LHCN-M2 (cell line): ENCODE measurements at regions not wholly inside any gene's neighbourhood (a gene's known extent, or its start where the extent isn't known, plus 50 kb on each side); places are given as distances from the start of the nearest gene placed in this dataset.
A peak's percentile ranks its signal among the peaks of the same experiment; 100 is the strongest.

ENCODE experiments used
- DNase-seq: peaks from one replicate; pipeline ENCODE4 v3.0.0-alpha.2; 2012; ENCODE audit warnings: low read depth

DNA sequence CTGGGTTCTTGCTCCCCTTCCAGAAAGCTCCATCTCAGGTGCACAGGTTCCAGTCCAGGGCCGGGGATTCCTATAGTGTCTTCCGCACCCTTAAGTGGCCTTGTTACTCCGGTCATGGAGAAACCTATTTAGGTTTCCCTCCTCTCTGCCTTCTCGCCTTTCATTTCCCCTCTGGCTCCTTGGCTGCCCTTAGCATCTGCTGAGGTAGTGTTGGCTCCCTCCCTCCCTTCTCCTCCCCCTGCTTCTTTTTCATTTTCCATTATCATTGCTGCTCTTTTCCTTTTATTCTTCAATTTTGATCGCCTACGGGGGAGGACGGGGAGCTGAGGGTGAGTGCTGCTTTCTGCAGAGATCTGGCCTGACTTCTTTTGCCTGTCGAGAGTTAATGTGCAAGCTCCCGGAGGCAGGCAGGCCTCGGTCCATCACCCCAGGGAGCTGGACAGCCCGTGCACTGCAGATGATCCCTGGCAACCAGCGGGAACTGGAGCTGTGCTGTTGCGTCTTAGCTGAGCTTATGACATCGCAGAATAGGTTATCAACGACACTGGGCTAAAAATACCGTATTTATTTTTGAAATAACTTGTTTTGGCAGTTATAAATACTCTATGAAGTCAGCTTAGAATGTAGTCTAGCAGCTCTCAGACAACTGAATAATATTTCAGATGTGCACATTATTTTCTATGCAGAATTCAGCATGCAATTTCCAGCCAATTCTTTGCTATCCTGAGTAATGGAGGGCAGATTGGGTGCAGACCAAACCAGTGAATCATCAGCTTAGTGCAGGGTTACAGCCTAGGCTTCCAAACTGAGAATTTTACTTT lies 141.9 kb downstream of the SLC4A3 start:
- DNase-seq: peak; percentile 11

DNA sequence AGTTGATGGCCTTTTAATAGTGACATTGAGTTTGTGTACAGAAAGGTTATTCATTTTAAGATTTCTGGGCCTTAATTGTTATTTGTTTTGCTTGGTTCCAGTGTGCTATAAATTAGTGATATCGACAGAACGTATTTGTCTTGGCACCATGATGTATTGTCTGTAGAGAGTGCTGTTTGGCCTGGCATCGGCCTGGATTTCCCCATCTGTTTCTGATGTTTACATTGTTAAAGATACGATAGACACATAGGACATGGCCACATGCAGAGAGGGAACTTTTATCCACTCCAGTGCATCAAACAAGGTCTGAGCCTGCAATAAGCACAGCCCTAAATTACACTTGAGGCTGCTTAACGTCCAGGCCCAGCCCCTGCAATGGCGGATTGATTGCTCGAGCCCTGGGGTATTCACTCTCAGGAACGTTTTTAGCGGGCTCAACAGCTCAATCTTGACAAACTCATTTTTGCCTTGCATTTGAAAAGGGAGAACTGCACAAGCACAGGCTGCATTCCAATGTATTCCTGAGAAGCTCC lies 144.7 kb downstream of the SLC4A3 start:
- DNase-seq: no peak

DNA sequence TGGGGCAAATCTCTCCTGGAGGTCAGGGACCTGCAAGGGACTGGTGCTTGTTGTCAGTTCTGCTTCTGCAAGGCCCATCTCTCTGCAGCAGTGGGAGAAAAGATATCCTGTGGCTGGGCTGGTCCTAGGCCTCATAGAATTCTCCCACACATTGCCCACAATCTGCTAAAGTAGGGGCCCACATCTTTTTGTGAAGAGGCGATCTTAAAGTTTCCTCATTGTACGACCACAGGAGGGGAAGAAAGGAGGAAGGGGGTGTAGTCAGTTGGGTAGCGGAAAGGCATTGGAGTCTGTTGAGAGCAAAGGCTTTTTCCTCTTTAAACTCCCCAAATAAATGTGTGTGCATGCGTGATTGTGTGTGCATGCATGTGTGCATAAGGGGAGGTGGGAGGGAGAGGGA lies 145.3 kb downstream of the SLC4A3 start:
- DNase-seq: no peak

DNA sequence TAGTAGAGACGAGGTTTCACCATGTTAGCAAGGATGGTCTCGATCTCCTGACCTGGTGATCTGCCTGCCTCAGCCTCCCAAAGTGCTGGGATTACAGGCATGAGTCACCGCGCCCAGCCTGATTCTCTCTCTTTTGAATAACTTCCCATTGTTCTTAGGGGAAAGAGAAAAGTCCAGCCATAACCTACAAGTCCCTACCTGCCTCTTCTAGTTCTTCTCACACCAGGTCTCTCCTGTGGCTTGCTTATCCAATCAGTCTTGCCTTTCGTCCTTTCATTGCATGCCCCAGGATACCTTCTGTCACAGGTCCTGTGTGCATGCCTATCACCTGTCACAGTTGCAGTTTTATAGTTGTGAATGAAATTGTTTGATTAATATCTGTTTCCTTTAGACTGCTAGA lies 148.1 kb downstream of the SLC4A3 start:
- no peak for DNase-seq

DNA sequence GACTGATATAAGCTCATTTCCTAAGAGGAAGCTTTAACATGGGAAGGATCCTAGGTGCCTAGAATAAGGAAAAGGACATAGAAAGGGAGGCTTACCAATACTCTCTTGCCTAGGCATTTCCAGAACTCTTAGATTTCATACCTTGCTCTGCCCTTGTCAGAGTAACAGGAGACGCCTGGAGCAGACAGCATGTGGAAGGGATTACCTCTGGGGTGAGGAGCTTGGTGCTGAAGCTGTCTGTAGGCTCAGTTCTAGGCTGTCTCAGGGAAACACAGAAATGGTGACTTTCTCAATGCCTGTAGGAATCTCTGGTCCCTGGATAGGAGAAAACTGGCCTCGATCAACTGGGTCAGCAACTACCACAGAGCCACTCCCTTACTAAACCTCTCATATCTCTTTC lies 150.0 kb downstream of the SLC4A3 start:
- DNase-seq: no peak

DNA sequence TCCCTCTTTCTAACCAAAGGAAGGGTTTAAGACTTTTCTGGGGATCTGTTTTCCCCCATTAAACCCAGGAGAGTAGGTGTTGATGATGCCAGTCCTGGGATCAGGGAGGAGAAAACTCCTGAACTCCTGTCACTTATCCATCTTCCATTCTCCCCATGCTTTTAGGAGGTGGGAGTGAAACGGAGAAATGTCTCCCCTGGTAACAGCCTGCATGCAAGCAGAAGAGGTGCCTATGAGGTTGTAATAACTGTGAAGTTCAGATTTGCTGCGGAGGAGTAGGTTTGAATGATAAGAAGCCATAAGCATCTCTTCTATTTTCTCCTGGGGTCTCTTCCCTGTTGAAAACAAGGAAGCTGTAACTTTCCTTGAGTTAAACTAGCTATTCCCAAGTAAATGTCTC lies 150.8 kb downstream of the SLC4A3 start:
- no peak for DNase-seq

DNA sequence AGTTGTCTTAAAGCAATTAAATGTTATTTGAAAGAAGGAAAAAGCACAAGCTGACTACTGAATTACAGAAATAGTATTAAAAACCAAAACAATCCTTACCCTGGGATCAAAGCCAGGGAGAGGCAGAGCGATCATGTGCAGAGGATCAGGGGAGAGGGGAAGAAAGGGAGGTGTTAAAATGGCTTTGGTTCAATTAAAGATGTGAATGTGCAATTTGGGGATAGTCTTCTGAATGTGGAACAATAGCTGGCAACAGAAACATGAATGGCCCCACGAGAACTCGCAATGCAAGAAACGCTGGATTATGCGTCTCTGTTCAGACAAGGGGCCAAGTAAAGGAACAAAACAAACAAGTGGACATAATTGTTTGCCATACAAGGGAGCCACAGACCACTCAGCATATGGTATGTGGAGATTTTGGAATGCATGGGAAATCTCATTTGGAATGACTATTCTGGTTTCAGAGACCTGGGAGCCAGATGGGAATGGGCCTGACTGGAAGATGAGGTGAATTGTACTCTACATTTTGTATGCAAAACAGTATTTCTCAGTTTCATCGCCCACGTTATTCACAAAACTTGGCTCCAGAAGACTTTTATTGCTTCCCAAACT lies 155.4 kb downstream of the SLC4A3 start:
- no peak for DNase-seq

DNA sequence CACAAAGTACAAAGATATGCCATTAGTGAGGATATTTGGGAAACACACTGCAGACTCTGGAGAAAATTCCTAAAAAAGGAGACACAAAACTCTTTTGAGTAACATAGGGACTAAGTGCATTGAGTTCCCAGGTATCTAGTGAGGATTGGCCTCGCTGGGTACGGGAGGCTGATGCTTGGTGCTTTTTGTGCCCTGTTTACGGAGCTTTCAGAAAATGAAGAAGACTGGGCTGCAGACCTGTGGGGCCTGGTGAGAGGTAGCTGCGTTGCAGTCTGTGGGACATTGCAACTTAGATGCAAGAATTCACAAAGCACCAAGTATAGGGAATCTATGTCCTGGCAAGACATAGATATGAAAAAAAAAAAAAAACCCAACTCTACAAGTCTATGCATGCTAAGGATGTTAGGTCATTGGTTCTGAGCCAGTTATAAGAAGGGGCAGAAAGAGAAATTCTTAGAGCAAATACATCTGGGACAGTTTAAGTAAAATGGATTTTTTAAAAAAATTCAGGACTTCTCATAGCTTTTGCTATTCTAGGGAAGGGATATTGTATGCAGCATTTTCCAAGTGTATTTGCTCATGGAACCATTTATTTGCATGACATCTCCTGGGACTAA lies 156.0 kb downstream of the SLC4A3 start:
- DNase-seq: no peak

DNA sequence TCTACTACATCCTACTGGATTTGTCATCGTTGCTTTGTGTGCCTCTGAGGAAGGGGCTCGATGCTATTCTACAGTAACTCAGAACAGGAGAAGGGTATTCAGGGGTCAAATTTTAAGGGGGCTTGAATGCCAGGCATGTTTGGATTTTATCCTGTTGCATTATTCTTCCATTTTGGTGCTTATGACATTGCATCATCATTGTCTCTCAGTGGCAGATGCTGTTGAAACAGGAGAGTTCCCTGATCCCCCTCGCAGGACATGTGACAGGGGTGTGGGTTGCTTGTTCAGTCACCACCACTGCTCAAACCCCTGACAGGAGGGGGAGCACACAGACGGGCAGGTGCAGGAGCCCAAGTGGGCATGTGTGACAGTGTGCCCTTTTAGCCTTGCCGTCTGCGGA lies 156.7 kb downstream of the SLC4A3 start:
- DNase-seq: no peak

DNA sequence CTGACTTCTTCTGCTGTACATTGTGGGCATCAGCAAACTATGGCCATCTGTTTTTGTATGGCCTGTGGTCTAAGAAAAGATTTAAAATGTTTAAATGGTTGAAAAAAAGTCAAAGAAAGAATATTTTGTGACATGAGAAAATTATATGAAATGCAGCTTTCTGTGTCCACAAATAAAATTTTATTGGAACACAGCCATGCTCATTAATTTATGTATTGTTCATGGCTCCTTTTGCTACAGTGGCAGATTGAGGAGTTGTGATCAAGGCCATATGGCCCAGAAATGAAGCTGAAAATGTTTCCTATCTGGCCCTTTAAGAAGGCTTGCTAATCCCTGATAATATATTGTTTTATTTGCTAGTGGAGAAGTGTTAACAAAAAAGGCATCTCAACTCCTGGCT lies 162.0 kb downstream of the SLC4A3 start:
- no peak for DNase-seq

DNA sequence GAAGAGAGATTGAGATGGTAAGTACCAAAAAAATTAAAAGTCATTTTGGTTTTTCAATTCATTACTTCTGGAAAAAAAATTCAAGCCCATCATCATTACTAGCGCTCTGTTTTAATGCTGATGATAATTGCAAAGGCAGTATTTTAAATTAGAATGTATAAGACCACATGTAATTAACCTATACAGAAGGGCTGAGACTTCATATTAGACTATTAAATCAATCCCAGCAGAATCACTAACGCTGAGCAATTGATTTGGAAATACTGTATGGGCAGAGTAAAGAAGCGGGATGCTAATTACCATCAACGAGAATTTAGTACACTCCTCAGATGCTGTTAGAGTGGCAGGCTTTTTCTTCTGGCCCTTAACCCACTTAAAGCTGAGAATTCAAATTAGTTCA lies 165.0 kb downstream of the SLC4A3 start:
- DNase-seq: no peak

DNA sequence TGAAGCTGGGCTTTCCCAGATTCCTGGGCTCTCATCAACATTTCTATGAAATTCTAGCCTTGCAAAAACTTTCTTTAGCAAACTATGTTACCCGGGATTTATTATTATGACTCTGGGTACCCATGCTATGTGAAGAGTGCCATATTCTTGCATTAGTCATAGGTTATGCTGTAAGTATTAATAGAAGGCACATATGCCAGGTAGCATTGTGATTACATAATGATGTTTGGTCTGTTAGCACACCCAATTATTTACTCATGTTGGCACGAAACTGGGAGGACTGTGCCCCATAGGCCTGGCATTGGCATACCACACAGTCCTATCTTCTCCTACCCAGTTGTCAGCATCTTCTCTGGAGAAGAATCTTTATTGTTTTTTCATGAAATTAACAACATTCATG lies 171.0 kb downstream of the SLC4A3 start:
- no peak for DNase-seq

DNA sequence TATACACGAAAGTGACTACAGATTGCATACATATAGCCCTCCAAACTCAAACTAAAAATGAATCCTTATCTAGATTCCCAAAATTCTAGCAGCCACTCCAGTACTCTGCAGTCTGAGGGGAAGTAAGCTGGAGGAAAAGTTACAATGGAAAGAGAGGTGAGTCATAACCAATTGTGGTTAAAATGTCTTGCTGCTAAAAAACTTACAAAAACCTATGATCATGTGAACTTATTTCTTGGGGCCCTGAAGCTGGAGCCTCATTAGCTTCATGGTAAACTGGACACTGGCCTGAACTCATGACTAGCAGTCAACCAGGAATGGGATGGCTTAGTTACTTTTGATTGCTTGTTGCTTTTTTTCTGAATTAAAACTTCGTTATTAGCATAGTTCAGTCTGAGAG lies 175.9 kb downstream of the SLC4A3 start:
- DNase-seq: peak; percentile 52

DNA sequence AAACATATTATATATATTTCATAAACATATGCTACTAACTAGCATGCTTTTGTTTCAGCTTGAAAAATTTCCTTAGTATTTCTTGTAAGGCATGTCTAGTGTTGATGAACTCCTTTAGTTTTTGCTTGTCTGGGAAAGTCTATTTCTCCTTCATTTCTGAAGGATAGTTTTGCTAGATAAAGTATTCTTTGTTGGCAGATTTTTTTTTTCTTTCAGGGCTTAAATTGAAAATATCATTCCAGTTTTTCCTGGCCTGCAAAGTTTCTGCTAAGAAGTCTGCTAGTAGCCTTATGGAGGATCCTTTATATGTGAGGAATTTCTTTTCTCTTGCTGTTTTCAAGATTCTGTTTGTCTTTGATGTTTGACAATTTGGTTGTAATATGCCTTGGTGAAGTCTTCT lies 183.5 kb downstream of the SLC4A3 start:
- no peak for DNase-seq

DNA sequence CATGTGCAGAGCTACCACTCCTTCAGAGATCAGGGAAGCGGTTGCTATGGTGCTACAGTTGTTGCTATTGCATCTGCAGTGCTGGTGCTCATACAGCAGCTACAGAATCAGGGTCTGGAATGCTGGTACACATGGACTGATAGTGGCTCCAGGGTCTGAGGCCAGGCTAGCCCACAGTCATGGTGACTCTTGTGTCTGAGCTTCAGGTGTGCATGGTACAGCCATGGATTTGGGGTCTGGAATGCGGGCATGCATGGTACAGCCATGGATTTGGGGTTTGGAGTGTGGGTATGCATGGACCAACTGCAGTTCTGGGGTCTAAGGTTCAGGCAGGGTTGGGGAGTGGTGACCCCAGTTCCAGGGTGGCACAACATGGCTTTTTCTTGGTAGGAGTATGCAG lies 185.2 kb downstream of the SLC4A3 start:
- DNase-seq: no peak

DNA sequence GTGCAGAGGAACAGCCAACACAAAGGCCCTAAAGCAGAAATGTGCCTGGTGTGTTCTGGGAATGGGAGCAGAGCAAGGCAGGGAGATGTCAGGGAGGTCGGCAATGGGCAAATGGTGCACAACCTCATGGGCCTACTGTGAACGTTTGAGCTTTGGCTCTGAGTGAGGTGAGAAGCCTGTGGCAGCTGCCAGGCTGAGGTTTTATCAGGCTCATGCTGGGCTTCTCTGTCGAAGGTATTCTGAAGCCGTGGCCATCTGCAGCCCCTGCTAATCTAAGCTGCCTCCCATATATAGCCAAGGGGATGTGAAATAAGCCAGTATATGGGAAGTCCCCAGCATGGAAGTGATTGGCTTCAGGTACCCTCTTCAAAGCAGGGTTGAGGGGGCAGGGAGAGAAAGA lies 193.3 kb downstream of the SLC4A3 start:
- DNase-seq: no peak

DNA sequence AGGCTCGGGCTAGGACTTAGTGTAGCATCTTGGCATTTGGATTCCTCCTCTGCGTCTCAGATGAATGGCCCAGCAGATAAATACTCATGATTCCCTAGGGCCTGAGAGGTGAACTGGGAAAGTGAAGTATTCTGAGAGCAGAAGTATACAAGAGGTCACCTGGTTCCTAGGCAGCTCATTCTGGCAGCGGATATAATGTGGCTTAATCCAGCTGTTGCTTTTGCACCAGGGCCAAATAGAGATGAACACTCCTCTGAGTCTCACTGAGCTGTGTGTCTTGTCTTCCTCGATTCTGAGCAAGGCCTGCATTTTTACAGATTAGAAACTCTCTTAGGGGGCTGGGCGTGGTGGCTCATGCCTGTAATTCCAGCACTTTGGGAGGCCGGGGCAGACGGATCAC lies 196.1 kb downstream of the SLC4A3 start:
- no peak for DNase-seq

DNA sequence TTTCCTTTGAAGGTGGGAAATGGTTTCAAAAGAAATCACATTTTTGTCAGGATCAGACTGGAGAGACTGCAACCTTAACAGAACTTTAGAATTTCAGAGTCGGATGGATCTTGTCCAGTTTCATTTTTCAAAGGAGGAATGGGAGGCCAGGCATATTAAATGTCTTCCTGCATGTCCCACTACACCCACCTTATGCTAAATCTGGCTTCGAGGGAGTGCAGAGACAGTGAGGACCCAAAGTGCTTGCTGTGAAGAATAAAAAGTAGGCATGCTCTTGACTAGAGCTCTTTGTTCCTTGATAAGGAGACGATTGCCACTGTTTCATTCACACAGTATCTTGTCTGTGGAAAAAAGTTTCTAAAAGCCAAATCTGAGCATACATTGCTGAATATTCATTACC lies 197.6 kb downstream of the SLC4A3 start:
- no peak for DNase-seq

DNA sequence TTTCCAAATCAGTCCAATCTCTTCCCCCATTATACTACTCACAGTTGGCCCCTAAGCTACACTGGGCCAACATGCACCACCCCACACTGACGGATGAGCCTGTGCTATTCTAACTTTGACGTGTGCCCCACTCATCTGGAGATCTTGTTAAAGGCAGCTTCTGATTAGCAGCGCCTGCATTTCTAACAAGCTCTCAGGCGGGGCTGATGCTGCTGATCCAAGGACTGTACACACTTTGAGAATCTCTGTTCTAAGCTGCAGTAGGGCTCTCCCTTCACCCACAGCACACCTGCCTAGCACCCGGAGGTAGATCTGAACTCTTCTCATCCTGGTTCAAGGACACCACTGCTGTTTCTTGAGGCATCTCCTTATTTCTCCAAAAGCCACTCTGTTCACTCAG lies 200.7 kb downstream of the SLC4A3 start:
- no peak for DNase-seq

DNA sequence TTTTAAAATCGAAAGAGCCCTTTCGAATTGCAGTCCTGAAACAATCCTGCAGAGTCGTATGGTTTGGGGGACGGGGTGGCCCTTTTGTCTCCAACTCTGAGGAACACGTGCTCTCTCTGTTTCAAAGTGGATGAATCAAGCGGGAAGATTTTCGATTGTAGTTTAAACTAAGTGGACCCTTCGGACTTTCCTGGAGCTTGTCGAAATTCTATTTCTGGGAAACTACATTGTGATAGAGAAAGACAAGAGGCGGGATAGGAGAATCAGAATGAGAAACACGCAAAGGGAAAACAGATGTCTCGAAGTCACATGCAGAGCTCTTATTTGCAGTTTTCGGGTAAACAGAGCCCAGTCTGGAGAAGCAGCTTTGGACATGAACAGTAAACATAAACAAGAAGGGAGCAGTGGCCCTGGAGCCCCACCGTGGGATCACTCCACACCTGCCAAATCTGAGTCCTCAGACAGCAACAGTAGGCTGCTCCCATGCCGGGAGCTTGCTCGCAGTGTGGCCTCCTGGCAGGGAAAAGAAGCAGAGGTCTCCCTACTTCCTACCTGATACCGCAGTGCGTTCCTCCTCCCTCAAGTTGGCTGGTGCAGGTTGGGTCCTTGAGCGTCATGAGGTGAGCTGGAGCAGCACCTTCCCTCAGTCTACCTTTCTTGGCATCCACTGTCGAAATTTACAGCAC lies 202.4 kb downstream of the SLC4A3 start:
- DNase-seq: no peak

DNA sequence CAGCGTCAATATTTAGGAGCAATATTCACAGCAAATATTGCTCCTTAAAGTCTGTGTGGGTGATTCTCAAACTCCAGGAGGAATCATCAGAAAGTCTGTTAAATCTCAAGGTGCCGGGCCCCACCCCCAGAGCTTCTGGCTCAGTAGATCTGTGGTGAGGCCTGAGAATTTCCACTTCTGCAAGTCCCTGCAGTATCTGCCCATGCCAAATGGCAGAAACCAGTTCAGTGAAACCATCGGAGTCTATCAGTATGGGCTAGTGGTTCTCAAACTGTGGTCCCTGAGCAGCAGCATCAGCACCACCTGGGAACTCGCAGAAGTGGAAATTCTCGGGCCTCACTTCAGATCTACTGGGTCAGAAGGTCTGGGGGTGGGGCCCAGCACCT lies 202.9 kb downstream of the SLC4A3 start:
- DNase-seq: no peak

DNA sequence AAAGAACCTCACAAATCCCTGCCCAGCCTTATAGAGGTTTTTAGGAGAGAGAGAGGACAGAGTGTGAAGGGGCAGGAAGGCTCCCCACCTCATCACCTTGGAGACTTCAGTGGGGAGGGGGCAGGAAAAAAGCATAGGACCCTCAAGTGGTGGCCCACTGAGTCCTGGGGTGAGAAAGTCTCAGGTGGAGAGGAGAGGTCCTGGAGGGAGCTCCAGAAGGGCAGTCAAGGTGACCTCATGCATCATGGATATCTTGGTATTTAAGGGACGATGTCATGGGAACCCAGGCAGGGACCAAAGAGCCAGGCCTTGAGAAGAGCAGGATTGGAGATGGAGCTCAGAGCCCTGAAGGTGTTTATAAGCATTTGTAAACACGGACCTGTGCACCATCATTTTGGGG lies 204.5 kb downstream of the SLC4A3 start:
- DNase-seq: no peak
